H1 (cell line): ENCODE measurements at regions not wholly inside any gene's neighbourhood (a gene's known extent, or its start where the extent isn't known, plus 50 kb on each side); places are given as distances from the start of the nearest gene placed in this dataset.

Experiments used
- CTCF ChIA-PET: fragments of 300-600 bp; sonication (Branson Sonifier 250); formaldehyde crosslinking; loops from one replicate; lab custom pipeline; 2021; ENCODE audit not compliant: partially characterized antibody; lab: Charles Lee
- POLR2A ChIA-PET: fragments of 300-600 bp; sonication (Branson Sonifier 250); formaldehyde crosslinking; loops from one replicate; lab custom pipeline; 2021; ENCODE audit warnings: inconsistent platforms; ENCODE audit not compliant: partially characterized antibody; lab: Charles Lee
- DNase-seq, 2 experiments: peaks; one replicate each; pipeline versions ENCODE4 v3.0.0 to v3.0.0-alpha.2; 2010 to 2022; ENCODE audit warnings: low spot score in 2 of 2, low read depth in 1 of 2, mixed read lengths in 1 of 2
- FAIRE-seq: peaks from 2 replicates; lab custom pipeline; 2011; peaks lifted over from hg19 to GRCh38; lab: Jason Lieb, UNC
- H2AFZ ChIP-seq: 2 replicates; pipeline ENCODE4 v1.8.1; 2012; ENCODE audit warnings: low read length, inconsistent platforms
- H2AK5ac ChIP-seq: 2 replicates; pipeline ENCODE4 v1.6.1; 2013; ENCODE audit warnings: low read depth, low read length
- H2BK120ac ChIP-seq: replicated peaks from 2 replicates; pipeline ENCODE3; 2013; ENCODE audit warnings: low read depth, low read length, inconsistent platforms
- H2BK12ac ChIP-seq: 2 replicates; pipeline ENCODE4 v1.6.1; 2013; ENCODE audit warnings: low read depth, low read length
- H2BK15ac ChIP-seq: 2 replicates; pipeline ENCODE4 v1.6.1; 2013; ENCODE audit warnings: low read length
- H2BK20ac ChIP-seq: 2 replicates; pipeline ENCODE4 v1.6.1; 2013; ENCODE audit warnings: low read length
- H2BK5ac ChIP-seq: 2 replicates; pipeline ENCODE4 v1.6.1; 2013; ENCODE audit warnings: low read depth, low read length
- H3K14ac ChIP-seq: 2 replicates; pipeline ENCODE4 v1.6.1; 2013; ENCODE audit warnings: inconsistent platforms; ENCODE audit not compliant: insufficient read length
- H3K18ac ChIP-seq: 2 replicates; pipeline ENCODE4 v1.6.1; 2013; ENCODE audit warnings: low read length; ENCODE audit errors: extremely low read depth
- H3K23ac ChIP-seq: 2 replicates; pipeline ENCODE4 v1.6.1; 2013; ENCODE audit warnings: inconsistent platforms; ENCODE audit not compliant: insufficient read length
- H3K23me2 ChIP-seq: 2 replicates; pipeline ENCODE4 v1.6.1; 2013; ENCODE audit warnings: low read depth, low read length
- H3K27ac ChIP-seq: 2 replicates; pipeline ENCODE4 v1.6.1; 2011; ENCODE audit warnings: low read depth, low read length, inconsistent platforms
- H3K27me3 ChIP-seq, 4 experiments: replicated peaks in 1 of 4; 1 replicate in 1 of 4; 2 replicates in 3 of 4; pipeline versions ENCODE4 v1.6.1 to v1.8.1; 2011 to 2013; ENCODE audit warnings: low read length in 3 of 4, mild to moderate bottlenecking in 3 of 4, inconsistent platforms in 2 of 4, mixed read lengths in 2 of 4, moderate library complexity in 1 of 4; ENCODE audit not compliant: control insufficient read depth in 3 of 4, insufficient read depth in 3 of 4; ENCODE audit errors: extremely low read depth in 1 of 4
- H3K36me3 ChIP-seq, 4 experiments: 2 replicates each; pipeline versions ENCODE4 v1.6.1 to v1.8.1; 2011 to 2013; ENCODE audit warnings: mild to moderate bottlenecking in 4 of 4, low read length in 3 of 4, moderate library complexity in 2 of 4, control low read depth in 1 of 4, inconsistent platforms in 1 of 4; ENCODE audit not compliant: insufficient read depth in 4 of 4, control insufficient read depth in 2 of 4
- H3K4ac ChIP-seq: replicated peaks from 2 replicates; pipeline ENCODE3; 2013; ENCODE audit warnings: low read length, low read depth, mixed read lengths, inconsistent platforms; ENCODE audit not compliant: insufficient read length
- H3K4me1 ChIP-seq, 4 experiments: replicated peaks in 1 of 4; 1 replicate in 1 of 4; 2 replicates in 3 of 4; pipeline versions ENCODE4 v1.6.1 to v1.8.1; 2011 to 2013; ENCODE audit warnings: low read length in 3 of 4, inconsistent platforms in 2 of 4, mixed read lengths in 1 of 4; ENCODE audit not compliant: insufficient read depth in 4 of 4, control insufficient read depth in 3 of 4
- H3K4me2 ChIP-seq, 2 experiments: 2 replicates each; pipeline versions ENCODE4 v1.6.1 to v1.8.1; 2011 to 2013; ENCODE audit warnings: low read depth in 2 of 2, low read length in 2 of 2, control low read depth in 1 of 2, inconsistent platforms in 1 of 2, mild to moderate bottlenecking in 1 of 2; ENCODE audit not compliant: insufficient read depth in 1 of 2
- H3K4me3 ChIP-seq, 4 experiments: fragments of 200-600, 300-600 bp in 1 of 4; sonication (generic), shearing (Covaris generic), sonication (Bioruptor Twin) in 1 of 4; 2 replicates each; pipeline versions ENCODE4 v1.5.1 to v1.8.1; 2011 to 2016; ENCODE audit warnings: low read length in 4 of 4, low read depth in 3 of 4, control low read depth in 2 of 4, inconsistent platforms in 2 of 4, mild to moderate bottlenecking in 2 of 4, mixed read lengths in 1 of 4, moderate library complexity in 1 of 4; ENCODE audit not compliant: insufficient read depth in 2 of 4; ENCODE audit errors: extremely low read depth in 1 of 4
- H3K56ac ChIP-seq: replicated peaks from 2 replicates; pipeline ENCODE3; 2013; ENCODE audit warnings: low read depth, mild to moderate bottlenecking, mixed read lengths, low read length, inconsistent platforms; ENCODE audit not compliant: insufficient read length
- H3K79me1 ChIP-seq: 2 replicates; pipeline ENCODE4 v1.6.1; 2013; ENCODE audit warnings: low read depth, low read length, control low read depth
- H3K79me2 ChIP-seq, 2 experiments: 2 replicates each; pipeline versions ENCODE4 v1.6.1 to v1.8.1; 2012 to 2013; ENCODE audit warnings: low read length in 2 of 2, mild to moderate bottlenecking in 2 of 2, inconsistent platforms in 1 of 2; ENCODE audit not compliant: insufficient read depth in 2 of 2, control insufficient read depth in 1 of 2
- H3K9ac ChIP-seq, 4 experiments: replicated peaks in 1 of 4; 1 replicate in 1 of 4; 2 replicates in 3 of 4; pipeline versions ENCODE4 v1.6.1 to v1.8.1; 2011 to 2013; ENCODE audit warnings: low read depth in 3 of 4, low read length in 3 of 4, control low read depth in 2 of 4, mild to moderate bottlenecking in 2 of 4, moderate library complexity in 2 of 4, inconsistent platforms in 1 of 4; ENCODE audit errors: extremely low read depth in 1 of 4
- H3K9me3 ChIP-seq, 2 experiments: 2 replicates each; pipeline versions ENCODE4 v1.6.1 to v1.8.1; 2012 to 2013; ENCODE audit warnings: mild to moderate bottlenecking in 2 of 2, moderate library complexity in 2 of 2, control low read depth in 1 of 2, inconsistent platforms in 1 of 2, low read depth in 1 of 2, low read length in 1 of 2, mixed read lengths in 1 of 2; ENCODE audit not compliant: insufficient read depth in 2 of 2
- H4K20me1 ChIP-seq, 2 experiments: replicated peaks in 1 of 2; 2 replicates each; pipeline versions ENCODE3 to v1.8.1; 2011 to 2013; ENCODE audit warnings: inconsistent platforms in 2 of 2, low read length in 2 of 2, mild to moderate bottlenecking in 1 of 2; ENCODE audit not compliant: insufficient read depth in 2 of 2, control insufficient read depth in 1 of 2
- H4K5ac ChIP-seq: 2 replicates; pipeline ENCODE4 v1.6.1; 2013; ENCODE audit warnings: low read length, low read depth, mixed read lengths, inconsistent platforms; ENCODE audit not compliant: insufficient read length
- H4K8ac ChIP-seq: 2 replicates; pipeline ENCODE4 v1.8.0; 2013; ENCODE audit warnings: mild to moderate bottlenecking, moderate library complexity, low read length, inconsistent platforms; ENCODE audit not compliant: insufficient read depth; ENCODE audit errors: extremely low read depth
- H4K91ac ChIP-seq: replicated peaks from 2 replicates; pipeline ENCODE3; 2013; ENCODE audit warnings: low read length, mixed read lengths, inconsistent platforms; ENCODE audit not compliant: insufficient read length
- BCL11A ChIP-seq, 2 experiments: IDR thresholded peaks; one replicate each; pipeline ENCODE4 v1.6.1; 2011; ENCODE audit warnings: low read depth in 2 of 2, low read length in 2 of 2, mild to moderate bottlenecking in 2 of 2
- HDAC6 ChIP-seq: IDR thresholded peaks from one replicate; pipeline ENCODE4 v1.7.1; 2012; ENCODE audit warnings: low read depth, mild to moderate bottlenecking, inconsistent platforms, low read length, moderate library complexity
- RAD21 ChIP-seq, 2 experiments: IDR thresholded peaks in 1 of 2; conservative IDR thresholded peaks in 1 of 2; 2 replicates each; pipeline ENCODE4 v1.6.1; 2011; ENCODE audit warnings: low read depth in 2 of 2, low read length in 2 of 2, improper control_type of control experiment in 1 of 2, inconsistent platforms in 1 of 2, mild to moderate bottlenecking in 1 of 2, moderate library complexity in 1 of 2
- RFX5 ChIP-seq: IDR thresholded peaks from 2 replicates; pipeline ENCODE4 v1.6.1; 2011; ENCODE audit warnings: low read depth, low read length, improper control_type of control experiment, borderline replicate concordance
- SP1 ChIP-seq: IDR thresholded peaks from 2 replicates; pipeline ENCODE4 v1.6.1; 2011; ENCODE audit warnings: low read depth, low read length
- USF2 ChIP-seq: IDR thresholded peaks from 2 replicates; pipeline ENCODE4 v1.6.1; 2011; ENCODE audit warnings: low read length, improper control_type of control experiment
- WGBS, 2 experiments: shearing (Covaris generic) in 1 of 2; methylation state at CpG; one replicate each; pipeline versions ENCODE4 v1.1.6 to v1.1.7; 2013 to 2015; ENCODE audit warnings: low lambda C conversion rate in 2 of 2, mixed read lengths in 2 of 2, inconsistent platforms in 1 of 2, low coverage in 1 of 2, missing lambda C conversion rate in 1 of 2; ENCODE audit not compliant: insufficient replicate concordance in 2 of 2, insufficient coverage in 1 of 2, insufficient read length in 1 of 2; ENCODE audit errors: extremely low coverage in 1 of 2, missing lambda C conversion rate in 1 of 2; 5-methylcytosine and 5-hydroxymethylcytosine counted together

DNA sequence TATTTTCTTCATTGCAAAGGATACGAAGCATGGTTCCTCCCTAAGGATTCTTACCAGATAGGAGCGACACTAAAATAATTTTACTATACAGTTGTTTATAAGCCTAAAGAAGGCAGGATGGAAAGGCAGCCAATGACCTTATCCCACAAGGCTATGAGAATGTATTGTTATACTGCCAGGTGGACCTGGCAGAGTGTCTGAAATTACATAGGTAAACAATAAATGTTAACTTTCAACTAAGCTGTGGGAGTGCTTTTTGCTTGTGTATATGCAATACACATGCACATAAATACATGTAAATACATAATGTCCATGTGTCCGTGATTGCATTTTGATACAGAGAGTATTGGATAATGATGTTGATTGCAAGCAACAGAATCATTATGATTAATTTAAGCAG is 850.6 kb downstream of the CENPC start:
- no peak overlapping the region for H3K4me3 ChIP-seq
- DNase-seq: no peak
- POLR2A ChIA-PET: no interaction called here
- TF ChIP-seq BCL11A (IDR thresholded peaks at IDR 0.05; ENCODE audit: low read depth in 2 of 2, low read length in 2 of 2) (no peak), RAD21 (IDR thresholded peaks at IDR 0.05 in 1 of 2, conservative IDR thresholded peaks at IDR 0.05 in 1 of 2; ENCODE audit: low read depth in 2 of 2, low read length in 2 of 2) (no peak), HDAC6 (no peak), RFX5 (no peak), USF2 (no peak), SP1 (no peak)

More for the DNA sequence above, 850.6 kb downstream of the CENPC start:
- Histone ChIP-seq H2BK120ac (no peak overlapping the region), H3K4me2 (no peak overlapping the region), H3K4me1 (peaks cover 0 to 5% (median 0%) of the 10 kb centered on the region in 4 experiments; a peak in 1 of 7 replicates), H2BK12ac (no peak overlapping the region), H2AFZ (no peak overlapping the region), H3K23me2 (no peaks in the 10 kb centered on the region), H3K79me1 (no peaks in the 10 kb centered on the region), H3K18ac (no peak overlapping the region), H2BK20ac (no peak overlapping the region), H4K5ac (no peak overlapping the region), H3K4ac (no peak overlapping the region), H2BK15ac (no peak overlapping the region), H3K36me3 (no peaks in the 10 kb centered on the region), H4K91ac (no peak overlapping the region), H3K27ac (no peak overlapping the region), H3K27me3 (no peaks in the 10 kb centered on the region), H2BK5ac (no peak overlapping the region), H2AK5ac (no peak overlapping the region), H3K9me3 (no peaks in the 10 kb centered on the region), H3K14ac (no peak overlapping the region), H3K23ac (no peak overlapping the region), H3K56ac (no peak overlapping the region), H4K8ac (no peak overlapping the region), H4K20me1 (no peaks in the 10 kb centered on the region), H3K9ac (no peak overlapping the region), H3K79me2 (no peaks in the 10 kb centered on the region)
- CTCF ChIA-PET: no interaction called here
- no peak for FAIRE-seq
- WGBS, 2 experiments: 91% methylated on average over 3 of the region's 3 CpGs; no CpG with 5 or more reads in 1 of the 2 experiments
